Panc1 (cell line): ENCODE measurements at regions not wholly inside any gene's neighbourhood (a gene's known extent, or its start where the extent isn't known, plus 50 kb on each side); places are given as distances from the start of the nearest gene placed in this dataset.

Experiments
- ATAC-seq: fragments of 200-7000 bp; cut with Tn5 transposase; 2 replicates; pipeline ENCODE4 v1.9.1; 2020; ENCODE audit warnings: mild to moderate bottlenecking, moderate library complexity
- BruUV-seq: library from RNA; stranded (reverse); fragments of 400-500 nt; replicated peaks from 2 replicates; lab custom pipeline; 2021; lab: Mats Ljungman, UMichigan
- CTCF ChIA-PET: fragments of 300-600 bp; sonication (Branson Sonifier 250); formaldehyde crosslinking; loops from one replicate; lab custom pipeline; 2022; ENCODE audit warnings: antibody characterized with exemption; lab: Charles Lee
- POLR2A ChIA-PET: fragments of 300-600 bp; sonication (Branson Sonifier 250); formaldehyde crosslinking; loops from one replicate; lab custom pipeline; 2022; ENCODE audit warnings: antibody characterized with exemption; lab: Charles Lee
- DNase-seq: peaks from one replicate; pipeline ENCODE4 v3.0.0-alpha.2; 2010; ENCODE audit warnings: low read depth, low spot score
- H3K27ac ChIP-seq: 2 replicates; pipeline ENCODE4 v1.5.1; 2011; ENCODE audit warnings: mild to moderate bottlenecking, low read length, inconsistent platforms
- H3K27me3 ChIP-seq: fragments of 200-500 bp; sonication (Bioruptor generic); 2 replicates; pipeline ENCODE4 v1.6.0; 2014; ENCODE audit warnings: low read length, inconsistent platforms; ENCODE audit not compliant: control insufficient read depth, insufficient read depth
- H3K36me3 ChIP-seq: fragments of 200-500 bp; sonication (Bioruptor generic); 2 replicates; pipeline ENCODE4 v1.5.1; 2014; ENCODE audit warnings: inconsistent platforms, mild to moderate bottlenecking, low read length, moderate library complexity; ENCODE audit not compliant: control insufficient read depth, insufficient read depth
- H3K4me1 ChIP-seq: 2 replicates; pipeline ENCODE4 v1.5.1; 2011; ENCODE audit warnings: inconsistent platforms, mild to moderate bottlenecking, low read length, moderate library complexity; ENCODE audit not compliant: control insufficient read depth, insufficient read depth
- H3K4me3 ChIP-seq, 2 experiments: 2 replicates each; pipeline ENCODE4 v1.5.1; 2011 to 2012; ENCODE audit warnings: low read depth in 2 of 2, low read length in 2 of 2, mild to moderate bottlenecking in 2 of 2, inconsistent platforms in 1 of 2, moderate library complexity in 1 of 2
- H3K9me3 ChIP-seq: fragments of 200-500 bp; sonication (Bioruptor generic); 2 replicates; pipeline ENCODE4 v1.5.1; 2014; ENCODE audit warnings: low read depth, mild to moderate bottlenecking, inconsistent platforms, low read length, moderate library complexity; ENCODE audit not compliant: control insufficient read depth, insufficient read depth
- CTCF ChIP-seq: fragments of 450-650 bp; IDR thresholded peaks from 2 replicates; pipeline ENCODE4 v1.5.1; 2017; ENCODE audit warnings: mild to moderate bottlenecking
- POLR2AphosphoS5 ChIP-seq: IDR thresholded peaks from 2 replicates; pipeline ENCODE4 v1.6.1; 2012; ENCODE audit warnings: mild to moderate bottlenecking, low read depth, low read length, moderate library complexity
- REST ChIP-seq, 2 experiments: IDR thresholded peaks; 2 replicates each; pipeline ENCODE4 v1.6.1; 2011 to 2012; ENCODE audit warnings: low read depth in 2 of 2, control low read depth in 1 of 2, low read length in 1 of 2, mild to moderate bottlenecking in 1 of 2, moderate library complexity in 1 of 2; ENCODE audit not compliant: insufficient read depth in 1 of 2
- SIN3A ChIP-seq: IDR thresholded peaks from 2 replicates; pipeline ENCODE4 v1.6.1; 2012; ENCODE audit warnings: low read depth, mild to moderate bottlenecking, low read length, moderate library complexity, borderline replicate concordance; ENCODE audit not compliant: insufficient read depth
- TCF7L2 ChIP-seq: IDR thresholded peaks from 2 replicates; pipeline ENCODE4 v1.6.1; 2011; ENCODE audit warnings: mild to moderate bottlenecking, low read depth, low read length, inconsistent platforms
- in situ Hi-C: cut with HindIII; loops from 2 replicates; pipeline ENCODE4 v1.10.0; 2016; ENCODE audit warnings: low sequenced_read_pairs, low pct_unique_long_range_greater_than_20kb
- intact Hi-C: fragments of 100-400 bp; cut with micrococcal nuclease; formaldehyde crosslinking; loops from one replicate; pipeline ENCODE4 v1.10.0; 2022; ENCODE audit not compliant: unreplicated experiment

- DNase-seq (no peak), ATAC-seq (no peak)
- Histone ChIP-seq H3K27me3 (no peaks in the 10 kb centered on the region), H3K4me1 (no peaks in the 10 kb centered on the region), H3K36me3 (no peaks in the 10 kb centered on the region), H3K9me3 (no peaks in the 10 kb centered on the region), H3K4me3 (no peak overlapping the region), H3K27ac (no peak overlapping the region)
- ChIA-PET POLR2A (no interaction called here), CTCF (no interaction called here)
- intact Hi-C loops (no loop called here), in situ Hi-C loops (no loop called here)
- no TSS peak for BruUV-seq
- TF ChIP-seq CTCF = no peak
- no peak for TF ChIP-seq TCF7L2
- no peak for TF ChIP-seq SIN3A
- TF ChIP-seq POLR2AphosphoS5 = no peak
- TF ChIP-seq REST (IDR thresholded peaks at IDR 0.05; ENCODE audit: insufficient read depth in 1 of 2, low read depth in 2 of 2, low read length in 1 of 2) = no peak
Measured at GRCh38 chr2:105537920-105538319, 139.1 kb upstream of the FHL2 start.

DNA sequence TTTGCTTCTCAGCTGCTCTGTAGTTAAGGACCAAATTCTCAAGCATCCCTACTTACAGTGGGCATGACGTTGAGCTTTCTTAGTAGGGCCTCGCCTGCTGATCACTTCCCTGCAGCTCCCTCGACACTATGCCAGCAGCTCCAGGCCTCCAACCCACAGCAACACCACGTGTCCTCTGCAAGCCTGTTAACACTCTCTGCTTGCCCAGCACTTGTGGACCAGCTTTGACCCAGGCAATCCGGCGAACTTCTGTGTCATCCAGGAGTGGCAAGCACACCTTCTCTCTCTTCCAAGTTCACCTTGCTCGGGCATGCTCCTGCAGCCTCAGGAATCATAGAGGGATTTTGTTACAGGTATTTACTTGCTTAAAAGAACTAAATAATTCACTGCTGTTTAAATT lies 138.6 kb upstream of the FHL2 start:
- no TSS peak for BruUV-seq
- CTCF ChIA-PET = no interaction called here
- POLR2A ChIA-PET = no interaction called here
- no peak for DNase-seq
- H3K4me1 ChIP-seq = no peaks in the 10 kb centered on the region
- H3K4me3 ChIP-seq = no peak overlapping the region
- no peak for ATAC-seq
- H3K9me3 ChIP-seq = no peaks in the 10 kb centered on the region
- TF ChIP-seq REST (IDR thresholded peaks at IDR 0.05; ENCODE audit: insufficient read depth in 1 of 2, low read depth in 2 of 2, low read length in 1 of 2) = no peak
- no peak for TF ChIP-seq TCF7L2
- TF ChIP-seq SIN3A = no peak
- intact Hi-C loops (no loop called here), in situ Hi-C loops (no loop called here)
- no peaks in the 10 kb centered on the region for H3K27me3 ChIP-seq
- H3K27ac ChIP-seq = no peak overlapping the region
- no peaks in the 10 kb centered on the region for H3K36me3 ChIP-seq
